ENCODE measurements at regions not wholly inside any gene's neighbourhood (a gene's known extent, or its start where the extent isn't known, plus 50 kb on each side); places are given as distances from the start of the nearest gene placed in this dataset.

- Histone ChIP-seq H3K4me2 (ENCODE audit: low read length) (no peak overlapping the region), H3K27me3 (ENCODE audit: insufficient read depth, low read depth, low read length) (no peaks in the 10 kb centered on the region), H3K4me3 (ENCODE audit: low read length) (no peak overlapping the region), H4K20me1 (ENCODE audit: insufficient read depth) (no peaks in the 10 kb centered on the region), H3K36me3 (ENCODE audit: insufficient read depth, low read length) (no peaks in the 10 kb centered on the region), H3K27ac (ENCODE audit: low read length) (no peak overlapping the region), H3K79me2 (replicated peaks; ENCODE audit: insufficient read depth, low read length) (no peaks in the 10 kb centered on the region), H3F3A (ENCODE audit: insufficient read depth, low read length, poor library complexity, severe bottlenecking) (no peaks in the 10 kb centered on the region), H2AFZ (ENCODE audit: low read depth, low read length) (no peak overlapping the region), H3K9ac (ENCODE audit: low read length) (no peak overlapping the region), H3K9me3 (ENCODE audit: low read length) (no peaks in the 10 kb centered on the region), H3K9me2 (ENCODE audit: insufficient read depth, low read length) (no peaks in the 10 kb centered on the region)
- TF ChIP-seq MXI1 (conservative IDR thresholded peaks at IDR 0.05; ENCODE audit: poor library complexity, severe bottlenecking) (no peak), EP300 (conservative IDR thresholded peaks at IDR 0.05; ENCODE audit: poor library complexity, severe bottlenecking) (no peak), RAD21 (conservative IDR thresholded peaks at IDR 0.05) (no peak), POLR2AphosphoS5 (IDR thresholded peaks at IDR 0.05) (no peak), EZH2 (IDR thresholded peaks at IDR 0.05; ENCODE audit: borderline replicate concordance, insufficient read depth, low read length, poor library complexity, severe bottlenecking) (no peak)
- TF ChIP-seq, protein P1, sequence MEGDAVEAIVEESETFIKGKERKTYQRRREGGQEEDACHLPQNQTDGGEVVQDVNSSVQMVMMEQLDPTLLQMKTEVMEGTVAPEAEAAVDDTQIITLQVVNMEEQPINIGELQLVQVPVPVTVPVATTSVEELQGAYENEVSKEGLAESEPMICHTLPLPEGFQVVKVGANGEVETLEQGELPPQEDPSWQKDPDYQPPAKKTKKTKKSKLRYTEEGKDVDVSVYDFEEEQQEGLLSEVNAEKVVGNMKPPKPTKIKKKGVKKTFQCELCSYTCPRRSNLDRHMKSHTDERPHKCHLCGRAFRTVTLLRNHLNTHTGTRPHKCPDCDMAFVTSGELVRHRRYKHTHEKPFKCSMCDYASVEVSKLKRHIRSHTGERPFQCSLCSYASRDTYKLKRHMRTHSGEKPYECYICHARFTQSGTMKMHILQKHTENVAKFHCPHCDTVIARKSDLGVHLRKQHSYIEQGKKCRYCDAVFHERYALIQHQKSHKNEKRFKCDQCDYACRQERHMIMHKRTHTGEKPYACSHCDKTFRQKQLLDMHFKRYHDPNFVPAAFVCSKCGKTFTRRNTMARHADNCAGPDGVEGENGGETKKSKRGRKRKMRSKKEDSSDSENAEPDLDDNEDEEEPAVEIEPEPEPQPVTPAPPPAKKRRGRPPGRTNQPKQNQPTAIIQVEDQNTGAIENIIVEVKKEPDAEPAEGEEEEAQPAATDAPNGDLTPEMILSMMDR (IDR thresholded peaks at IDR 0.05; ENCODE audit: poor library complexity, severe bottlenecking): no peak
Measured at GRCh38 chr5:98463222-98463621, 310.2 kb upstream of the RGMB start.

DNA sequence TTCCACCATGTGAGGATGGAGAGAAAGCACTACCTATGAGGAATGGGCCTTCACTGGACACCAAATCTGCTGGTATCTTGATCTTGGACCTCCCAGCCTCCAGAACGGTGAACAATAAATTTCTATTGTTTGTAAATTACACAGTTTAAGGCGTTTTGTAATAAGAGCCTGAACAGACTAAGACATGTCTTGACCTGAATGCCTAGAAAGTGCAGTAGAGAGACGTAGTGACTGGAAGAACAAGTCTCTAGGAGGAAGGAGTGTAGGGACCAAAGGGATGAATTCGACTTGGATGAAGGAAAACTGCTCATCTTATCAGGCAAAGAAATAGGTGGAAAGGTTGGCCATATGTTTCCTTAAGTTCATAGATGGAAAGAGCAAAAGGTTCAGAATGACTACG, 309.8 kb upstream of the RGMB start:
- no peaks in the 10 kb centered on the region for H4K20me1 ChIP-seq (ENCODE audit: insufficient read depth)

More for the DNA sequence above, 309.8 kb upstream of the RGMB start:
- Histone ChIP-seq H3K9me2 (ENCODE audit: insufficient read depth, low read length) (no peaks in the 10 kb centered on the region), H3K9ac (ENCODE audit: low read length) (no peak overlapping the region), H3K4me2 (ENCODE audit: low read length) (no peak overlapping the region), H3K79me2 (replicated peaks; ENCODE audit: insufficient read depth, low read length) (no peaks in the 10 kb centered on the region), H3K36me3 (ENCODE audit: insufficient read depth, low read length) (no peaks in the 10 kb centered on the region), H3K27ac (ENCODE audit: low read length) (no peak overlapping the region), H2AFZ (ENCODE audit: low read depth, low read length) (no peak overlapping the region), H3K4me3 (ENCODE audit: low read length) (no peak overlapping the region), H3K27me3 (ENCODE audit: insufficient read depth, low read depth, low read length) (no peaks in the 10 kb centered on the region), H3K9me3 (ENCODE audit: low read length) (no peaks in the 10 kb centered on the region), H3F3A (ENCODE audit: insufficient read depth, low read length, poor library complexity, severe bottlenecking) (no peaks in the 10 kb centered on the region)
- TF ChIP-seq RAD21 (conservative IDR thresholded peaks at IDR 0.05) (no peak), SMC3 (conservative IDR thresholded peaks at IDR 0.05; ENCODE audit: poor library complexity) (no peak), EZH2 (IDR thresholded peaks at IDR 0.05; ENCODE audit: borderline replicate concordance, insufficient read depth, low read length, poor library complexity, severe bottlenecking) (no peak), EP300 (conservative IDR thresholded peaks at IDR 0.05; ENCODE audit: poor library complexity, severe bottlenecking) (no peak), POLR2AphosphoS5 (IDR thresholded peaks at IDR 0.05) (no peak), TAF1 (IDR thresholded peaks at IDR 0.05; ENCODE audit: low read depth) (no peak), MXI1 (conservative IDR thresholded peaks at IDR 0.05; ENCODE audit: poor library complexity, severe bottlenecking) (no peak)
- TF ChIP-seq, protein P2, sequence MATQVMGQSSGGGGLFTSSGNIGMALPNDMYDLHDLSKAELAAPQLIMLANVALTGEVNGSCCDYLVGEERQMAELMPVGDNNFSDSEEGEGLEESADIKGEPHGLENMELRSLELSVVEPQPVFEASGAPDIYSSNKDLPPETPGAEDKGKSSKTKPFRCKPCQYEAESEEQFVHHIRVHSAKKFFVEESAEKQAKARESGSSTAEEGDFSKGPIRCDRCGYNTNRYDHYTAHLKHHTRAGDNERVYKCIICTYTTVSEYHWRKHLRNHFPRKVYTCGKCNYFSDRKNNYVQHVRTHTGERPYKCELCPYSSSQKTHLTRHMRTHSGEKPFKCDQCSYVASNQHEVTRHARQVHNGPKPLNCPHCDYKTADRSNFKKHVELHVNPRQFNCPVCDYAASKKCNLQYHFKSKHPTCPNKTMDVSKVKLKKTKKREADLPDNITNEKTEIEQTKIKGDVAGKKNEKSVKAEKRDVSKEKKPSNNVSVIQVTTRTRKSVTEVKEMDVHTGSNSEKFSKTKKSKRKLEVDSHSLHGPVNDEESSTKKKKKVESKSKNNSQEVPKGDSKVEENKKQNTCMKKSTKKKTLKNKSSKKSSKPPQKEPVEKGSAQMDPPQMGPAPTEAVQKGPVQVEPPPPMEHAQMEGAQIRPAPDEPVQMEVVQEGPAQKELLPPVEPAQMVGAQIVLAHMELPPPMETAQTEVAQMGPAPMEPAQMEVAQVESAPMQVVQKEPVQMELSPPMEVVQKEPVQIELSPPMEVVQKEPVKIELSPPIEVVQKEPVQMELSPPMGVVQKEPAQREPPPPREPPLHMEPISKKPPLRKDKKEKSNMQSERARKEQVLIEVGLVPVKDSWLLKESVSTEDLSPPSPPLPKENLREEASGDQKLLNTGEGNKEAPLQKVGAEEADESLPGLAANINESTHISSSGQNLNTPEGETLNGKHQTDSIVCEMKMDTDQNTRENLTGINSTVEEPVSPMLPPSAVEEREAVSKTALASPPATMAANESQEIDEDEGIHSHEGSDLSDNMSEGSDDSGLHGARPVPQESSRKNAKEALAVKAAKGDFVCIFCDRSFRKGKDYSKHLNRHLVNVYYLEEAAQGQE (IDR thresholded peaks at IDR 0.05; ENCODE audit: borderline replicate concordance): no peak
- TF ChIP-seq, protein P1 (IDR thresholded peaks at IDR 0.05; ENCODE audit: poor library complexity, severe bottlenecking): no peak
